Esophagus muscularis mucosa (tissue), 4 donors: ENCODE measurements at regions not wholly inside any gene's neighbourhood (a gene's known extent, or its start where the extent isn't known, plus 50 kb on each side); places are given as distances from the start of the nearest gene placed in this dataset.

Source experiments
- CTCF ChIP-seq, 3 experiments: fragments of 200-600 bp in 2 of 3; fragments of 450-650 bp in 1 of 3; sonication (generic) in 2 of 3; IDR thresholded peaks; one replicate each; pipeline ENCODE4 v1.5.1; 2017 to 2019; ENCODE audit warnings: antibody characterized with exemption in 3 of 3, mild to moderate bottlenecking in 2 of 3, moderate library complexity in 1 of 3
- EP300 ChIP-seq: sonication (generic); formaldehyde crosslinking; IDR thresholded peaks from one replicate; pipeline ENCODE4 v1.6.1; 2017; ENCODE audit warnings: antibody characterized with exemption
- POLR2AphosphoS5 ChIP-seq, 2 donors: sonication (generic); formaldehyde crosslinking; IDR thresholded peaks; one replicate each; pipeline ENCODE4 v1.6.1; 2017; ENCODE audit warnings: antibody characterized with exemption in 2 of 2

- no peak for TF ChIP-seq EP300
- no peak for TF ChIP-seq CTCF (IDR thresholded peaks at IDR 0.05)
- no peak for TF ChIP-seq POLR2AphosphoS5 (IDR thresholded peaks at IDR 0.05)
These were observed 829.3 kb upstream of the IGFBP3 start for GRCh38 chr7:46750321-46750865.
